GM23338 (cell line): ENCODE measurements at regions not wholly inside any gene's neighbourhood (a gene's known extent, or its start where the extent isn't known, plus 50 kb on each side); places are given as distances from the start of the nearest gene placed in this dataset.

Experiments used
- ATAC-seq: fragments of 200-7000 bp; cut with Tn5 transposase; 3 replicates; pipeline ENCODE4 v1.9.1; 2020
- DNase-seq: peaks from one replicate; pipeline ENCODE4 v3.0.0-alpha.2; 2015; ENCODE audit warnings: low spot score
- H2AFZ ChIP-seq: fragments of 200-600 bp; sonication (generic); 2 replicates; pipeline ENCODE4 v1.8.0; 2016; ENCODE audit warnings: antibody characterized with exemption, mild to moderate bottlenecking, moderate library complexity
- H3F3A ChIP-seq: fragments of 200-600 bp; sonication (generic); replicated peaks from 2 replicates; pipeline ENCODE4 v1.8.0; 2017; ENCODE audit warnings: antibody characterized with exemption, mixed run types, low read depth
- H3K27ac ChIP-seq: fragments of 200-600 bp; sonication (generic); 2 replicates; pipeline ENCODE4 v1.6.1; 2016; ENCODE audit warnings: low read depth
- H3K27me3 ChIP-seq: fragments of 200-600 bp; sonication (generic); 2 replicates; pipeline ENCODE4 v1.8.0; 2016; ENCODE audit warnings: mild to moderate bottlenecking, mixed run types, moderate library complexity; ENCODE audit not compliant: insufficient read depth
- H3K36me3 ChIP-seq: fragments of 200-600 bp; sonication (generic); 2 replicates; pipeline ENCODE4 v1.8.0; 2016; ENCODE audit warnings: mild to moderate bottlenecking; ENCODE audit not compliant: insufficient read depth
- H3K4me1 ChIP-seq: fragments of 200-600 bp; sonication (generic); 2 replicates; pipeline ENCODE4 v1.8.0; 2016; ENCODE audit warnings: mild to moderate bottlenecking, moderate library complexity; ENCODE audit not compliant: insufficient read depth
- H3K4me2 ChIP-seq: fragments of 200-600 bp; sonication (generic); 2 replicates; pipeline ENCODE4 v1.7.1; 2017; ENCODE audit warnings: mixed run types
- H3K4me3 ChIP-seq: fragments of 200-600 bp; sonication (generic); 2 replicates; pipeline ENCODE4 v1.6.1; 2016; ENCODE audit warnings: mixed run types
- H3K79me2 ChIP-seq: fragments of 200-600 bp; sonication (generic); replicated peaks from 2 replicates; pipeline ENCODE4 v1.8.0; 2017; ENCODE audit warnings: mild to moderate bottlenecking; ENCODE audit not compliant: insufficient read depth
- H3K9me2 ChIP-seq: fragments of 200-600 bp; sonication (generic); 2 replicates; pipeline ENCODE4 v1.8.0; 2017; ENCODE audit not compliant: insufficient read depth
- H4K20me1 ChIP-seq: fragments of 200-600 bp; sonication (generic); replicated peaks from 2 replicates; pipeline ENCODE4 v1.8.0; 2017; ENCODE audit warnings: mild to moderate bottlenecking; ENCODE audit not compliant: insufficient read depth
- H3K27ac Mint-ChIP-seq: 2 replicates; pipeline ENCODE4 v1.8.0; 2020; ENCODE audit warnings: inconsistent platforms, mild to moderate bottlenecking, moderate library complexity, mixed read lengths
- H3K27me3 Mint-ChIP-seq: 3 replicates; pipeline ENCODE4 v1.8.0; 2022; ENCODE audit warnings: low read depth, mild to moderate bottlenecking, moderate library complexity, mixed read lengths, inconsistent platforms; ENCODE audit not compliant: insufficient read depth, poor library complexity
- H3K36me3 Mint-ChIP-seq: 3 replicates; pipeline ENCODE4 v1.8.0; 2021; ENCODE audit warnings: low read depth, mild to moderate bottlenecking, inconsistent platforms, moderate library complexity, mixed read lengths
- H3K4me1 Mint-ChIP-seq: 3 replicates; pipeline ENCODE4 v1.8.0; 2020; ENCODE audit warnings: mild to moderate bottlenecking, inconsistent platforms, mixed read lengths
- H3K4me3 Mint-ChIP-seq: 3 replicates; pipeline ENCODE4 v1.8.0; 2021; ENCODE audit warnings: moderate library complexity, mild to moderate bottlenecking, inconsistent platforms, mixed read lengths
- H3K9me3 Mint-ChIP-seq: 3 replicates; pipeline ENCODE4 v1.8.0; 2020; ENCODE audit warnings: moderate library complexity, mild to moderate bottlenecking, inconsistent platforms, mixed read lengths
- CREB1 ChIP-seq: fragments of 250-450 bp; sonication (Bioruptor Pico); IDR thresholded peaks from 2 replicates; pipeline ENCODE4 v1.5.0; 2020; ENCODE audit warnings: low read depth, mild to moderate bottlenecking, moderate library complexity
- EZH2phosphoT487 ChIP-seq: fragments of 200-600 bp; sonication (generic); IDR thresholded peaks from one replicate; pipeline ENCODE4 v1.8.1; 2018; ENCODE audit warnings: antibody characterized with exemption; ENCODE audit not compliant: unreplicated experiment
- NANOG ChIP-seq: IDR thresholded peaks from 2 replicates; pipeline ENCODE4 v1.6.1; 2016; ENCODE audit warnings: antibody characterized with exemption, borderline replicate concordance
- POLR2AphosphoS5 ChIP-seq: IDR thresholded peaks from 2 replicates; pipeline ENCODE4 v1.6.1; 2016; ENCODE audit warnings: antibody characterized with exemption, low read depth
- ZNF114 ChIP-seq: fragments of 250-450 bp; sonication (Bioruptor Pico); IDR thresholded peaks from 2 replicates; pipeline ENCODE4 v1.5.0; 2020; ENCODE audit warnings: mild to moderate bottlenecking, moderate library complexity
- ZNF331 ChIP-seq: fragments of 250-450 bp; sonication (Bioruptor Pico); IDR thresholded peaks from 2 replicates; pipeline ENCODE4 v1.5.0; 2020; ENCODE audit warnings: low read depth, mild to moderate bottlenecking, moderate library complexity
- TF ChIP-seq, protein P1 (sequence below): IDR thresholded peaks from one replicate; pipeline ENCODE4 v1.6.1; 2018; ENCODE audit warnings: antibody characterized with exemption; ENCODE audit not compliant: unreplicated experiment
- TF ChIP-seq, protein P2 (sequence below): IDR thresholded peaks from 2 replicates; pipeline ENCODE4 v1.6.1; 2016; ENCODE audit warnings: antibody characterized with exemption
- TF ChIP-seq, protein P3 (sequence below): fragments of 250-450 bp; sonication (Bioruptor Pico); IDR thresholded peaks from 2 replicates; pipeline ENCODE4 v1.5.0; 2020; ENCODE audit warnings: mild to moderate bottlenecking, moderate library complexity
- TF ChIP-seq, protein P4 (sequence below), 2 experiments: fragments of 200-600 bp in 1 of 2; sonication (generic) in 1 of 2; conservative IDR thresholded peaks; 2 replicates each; pipeline versions ENCODE4 v1.5.1 to v1.6.1; 2016 to 2017; ENCODE audit warnings: antibody characterized with exemption in 2 of 2, low read depth in 2 of 2, mild to moderate bottlenecking in 2 of 2, moderate library complexity in 1 of 2

DNA sequence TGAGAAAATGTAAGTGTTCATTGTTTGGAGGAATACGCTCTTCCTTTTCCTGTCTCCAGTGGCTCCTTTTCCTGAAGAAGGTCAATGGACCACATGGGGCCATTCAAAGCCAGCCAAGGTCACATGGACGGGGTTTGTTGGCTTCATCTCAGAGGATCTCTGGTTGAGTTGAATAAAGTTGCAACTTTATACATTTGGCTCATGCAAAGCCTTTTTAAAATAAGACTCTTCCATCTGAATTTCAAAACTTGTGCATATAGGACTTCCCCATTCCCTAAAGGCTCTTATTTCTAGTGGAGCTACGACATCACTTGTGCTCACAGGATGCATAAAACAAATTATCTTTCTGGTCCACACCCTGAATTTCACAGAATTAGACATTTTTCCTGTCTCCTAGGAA lies 235.5 kb downstream of the CMPK2 start (continued):
- TF ChIP-seq ZNF114 (CRISPR knock-in tag) (no peak), ZNF331 (CRISPR knock-in tag) (no peak), POLR2AphosphoS5 (no peak)

DNA sequence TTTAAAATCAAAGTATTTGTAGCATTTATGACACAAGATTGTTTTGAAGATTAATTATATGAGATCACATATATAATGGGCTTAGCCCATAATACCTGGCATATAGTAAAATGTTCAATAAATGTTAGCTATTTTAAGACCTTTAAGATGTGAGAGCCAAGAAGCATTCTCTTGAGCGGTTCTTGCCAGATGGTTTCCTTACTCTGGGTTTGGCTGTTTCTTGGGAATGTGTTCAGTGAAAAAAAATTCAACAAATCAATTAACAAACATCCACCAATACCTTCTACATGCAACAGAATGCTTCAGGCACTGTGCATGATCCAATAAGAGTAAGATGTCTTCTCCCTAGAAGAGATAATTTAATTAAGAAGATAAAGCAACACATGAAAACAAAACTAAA lies 230.4 kb downstream of the CMPK2 start:
- peaks cover 5% of the 10 kb centered on the region; the same call in 2 of the 3 replicates for H3K36me3 Mint-ChIP-seq
- TF ChIP-seq NANOG (no peak), EZH2phosphoT487 (no peak), ZNF114 (CRISPR knock-in tag) (no peak), CREB1 (CRISPR knock-in tag) (no peak), ZNF331 (CRISPR knock-in tag) (no peak)
- TF ChIP-seq, protein P1, sequence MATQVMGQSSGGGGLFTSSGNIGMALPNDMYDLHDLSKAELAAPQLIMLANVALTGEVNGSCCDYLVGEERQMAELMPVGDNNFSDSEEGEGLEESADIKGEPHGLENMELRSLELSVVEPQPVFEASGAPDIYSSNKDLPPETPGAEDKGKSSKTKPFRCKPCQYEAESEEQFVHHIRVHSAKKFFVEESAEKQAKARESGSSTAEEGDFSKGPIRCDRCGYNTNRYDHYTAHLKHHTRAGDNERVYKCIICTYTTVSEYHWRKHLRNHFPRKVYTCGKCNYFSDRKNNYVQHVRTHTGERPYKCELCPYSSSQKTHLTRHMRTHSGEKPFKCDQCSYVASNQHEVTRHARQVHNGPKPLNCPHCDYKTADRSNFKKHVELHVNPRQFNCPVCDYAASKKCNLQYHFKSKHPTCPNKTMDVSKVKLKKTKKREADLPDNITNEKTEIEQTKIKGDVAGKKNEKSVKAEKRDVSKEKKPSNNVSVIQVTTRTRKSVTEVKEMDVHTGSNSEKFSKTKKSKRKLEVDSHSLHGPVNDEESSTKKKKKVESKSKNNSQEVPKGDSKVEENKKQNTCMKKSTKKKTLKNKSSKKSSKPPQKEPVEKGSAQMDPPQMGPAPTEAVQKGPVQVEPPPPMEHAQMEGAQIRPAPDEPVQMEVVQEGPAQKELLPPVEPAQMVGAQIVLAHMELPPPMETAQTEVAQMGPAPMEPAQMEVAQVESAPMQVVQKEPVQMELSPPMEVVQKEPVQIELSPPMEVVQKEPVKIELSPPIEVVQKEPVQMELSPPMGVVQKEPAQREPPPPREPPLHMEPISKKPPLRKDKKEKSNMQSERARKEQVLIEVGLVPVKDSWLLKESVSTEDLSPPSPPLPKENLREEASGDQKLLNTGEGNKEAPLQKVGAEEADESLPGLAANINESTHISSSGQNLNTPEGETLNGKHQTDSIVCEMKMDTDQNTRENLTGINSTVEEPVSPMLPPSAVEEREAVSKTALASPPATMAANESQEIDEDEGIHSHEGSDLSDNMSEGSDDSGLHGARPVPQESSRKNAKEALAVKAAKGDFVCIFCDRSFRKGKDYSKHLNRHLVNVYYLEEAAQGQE: no peak
- TF ChIP-seq, protein P2, sequence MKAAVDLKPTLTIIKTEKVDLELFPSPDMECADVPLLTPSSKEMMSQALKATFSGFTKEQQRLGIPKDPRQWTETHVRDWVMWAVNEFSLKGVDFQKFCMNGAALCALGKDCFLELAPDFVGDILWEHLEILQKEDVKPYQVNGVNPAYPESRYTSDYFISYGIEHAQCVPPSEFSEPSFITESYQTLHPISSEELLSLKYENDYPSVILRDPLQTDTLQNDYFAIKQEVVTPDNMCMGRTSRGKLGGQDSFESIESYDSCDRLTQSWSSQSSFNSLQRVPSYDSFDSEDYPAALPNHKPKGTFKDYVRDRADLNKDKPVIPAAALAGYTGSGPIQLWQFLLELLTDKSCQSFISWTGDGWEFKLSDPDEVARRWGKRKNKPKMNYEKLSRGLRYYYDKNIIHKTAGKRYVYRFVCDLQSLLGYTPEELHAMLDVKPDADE: no peak
- TF ChIP-seq, protein P3, sequence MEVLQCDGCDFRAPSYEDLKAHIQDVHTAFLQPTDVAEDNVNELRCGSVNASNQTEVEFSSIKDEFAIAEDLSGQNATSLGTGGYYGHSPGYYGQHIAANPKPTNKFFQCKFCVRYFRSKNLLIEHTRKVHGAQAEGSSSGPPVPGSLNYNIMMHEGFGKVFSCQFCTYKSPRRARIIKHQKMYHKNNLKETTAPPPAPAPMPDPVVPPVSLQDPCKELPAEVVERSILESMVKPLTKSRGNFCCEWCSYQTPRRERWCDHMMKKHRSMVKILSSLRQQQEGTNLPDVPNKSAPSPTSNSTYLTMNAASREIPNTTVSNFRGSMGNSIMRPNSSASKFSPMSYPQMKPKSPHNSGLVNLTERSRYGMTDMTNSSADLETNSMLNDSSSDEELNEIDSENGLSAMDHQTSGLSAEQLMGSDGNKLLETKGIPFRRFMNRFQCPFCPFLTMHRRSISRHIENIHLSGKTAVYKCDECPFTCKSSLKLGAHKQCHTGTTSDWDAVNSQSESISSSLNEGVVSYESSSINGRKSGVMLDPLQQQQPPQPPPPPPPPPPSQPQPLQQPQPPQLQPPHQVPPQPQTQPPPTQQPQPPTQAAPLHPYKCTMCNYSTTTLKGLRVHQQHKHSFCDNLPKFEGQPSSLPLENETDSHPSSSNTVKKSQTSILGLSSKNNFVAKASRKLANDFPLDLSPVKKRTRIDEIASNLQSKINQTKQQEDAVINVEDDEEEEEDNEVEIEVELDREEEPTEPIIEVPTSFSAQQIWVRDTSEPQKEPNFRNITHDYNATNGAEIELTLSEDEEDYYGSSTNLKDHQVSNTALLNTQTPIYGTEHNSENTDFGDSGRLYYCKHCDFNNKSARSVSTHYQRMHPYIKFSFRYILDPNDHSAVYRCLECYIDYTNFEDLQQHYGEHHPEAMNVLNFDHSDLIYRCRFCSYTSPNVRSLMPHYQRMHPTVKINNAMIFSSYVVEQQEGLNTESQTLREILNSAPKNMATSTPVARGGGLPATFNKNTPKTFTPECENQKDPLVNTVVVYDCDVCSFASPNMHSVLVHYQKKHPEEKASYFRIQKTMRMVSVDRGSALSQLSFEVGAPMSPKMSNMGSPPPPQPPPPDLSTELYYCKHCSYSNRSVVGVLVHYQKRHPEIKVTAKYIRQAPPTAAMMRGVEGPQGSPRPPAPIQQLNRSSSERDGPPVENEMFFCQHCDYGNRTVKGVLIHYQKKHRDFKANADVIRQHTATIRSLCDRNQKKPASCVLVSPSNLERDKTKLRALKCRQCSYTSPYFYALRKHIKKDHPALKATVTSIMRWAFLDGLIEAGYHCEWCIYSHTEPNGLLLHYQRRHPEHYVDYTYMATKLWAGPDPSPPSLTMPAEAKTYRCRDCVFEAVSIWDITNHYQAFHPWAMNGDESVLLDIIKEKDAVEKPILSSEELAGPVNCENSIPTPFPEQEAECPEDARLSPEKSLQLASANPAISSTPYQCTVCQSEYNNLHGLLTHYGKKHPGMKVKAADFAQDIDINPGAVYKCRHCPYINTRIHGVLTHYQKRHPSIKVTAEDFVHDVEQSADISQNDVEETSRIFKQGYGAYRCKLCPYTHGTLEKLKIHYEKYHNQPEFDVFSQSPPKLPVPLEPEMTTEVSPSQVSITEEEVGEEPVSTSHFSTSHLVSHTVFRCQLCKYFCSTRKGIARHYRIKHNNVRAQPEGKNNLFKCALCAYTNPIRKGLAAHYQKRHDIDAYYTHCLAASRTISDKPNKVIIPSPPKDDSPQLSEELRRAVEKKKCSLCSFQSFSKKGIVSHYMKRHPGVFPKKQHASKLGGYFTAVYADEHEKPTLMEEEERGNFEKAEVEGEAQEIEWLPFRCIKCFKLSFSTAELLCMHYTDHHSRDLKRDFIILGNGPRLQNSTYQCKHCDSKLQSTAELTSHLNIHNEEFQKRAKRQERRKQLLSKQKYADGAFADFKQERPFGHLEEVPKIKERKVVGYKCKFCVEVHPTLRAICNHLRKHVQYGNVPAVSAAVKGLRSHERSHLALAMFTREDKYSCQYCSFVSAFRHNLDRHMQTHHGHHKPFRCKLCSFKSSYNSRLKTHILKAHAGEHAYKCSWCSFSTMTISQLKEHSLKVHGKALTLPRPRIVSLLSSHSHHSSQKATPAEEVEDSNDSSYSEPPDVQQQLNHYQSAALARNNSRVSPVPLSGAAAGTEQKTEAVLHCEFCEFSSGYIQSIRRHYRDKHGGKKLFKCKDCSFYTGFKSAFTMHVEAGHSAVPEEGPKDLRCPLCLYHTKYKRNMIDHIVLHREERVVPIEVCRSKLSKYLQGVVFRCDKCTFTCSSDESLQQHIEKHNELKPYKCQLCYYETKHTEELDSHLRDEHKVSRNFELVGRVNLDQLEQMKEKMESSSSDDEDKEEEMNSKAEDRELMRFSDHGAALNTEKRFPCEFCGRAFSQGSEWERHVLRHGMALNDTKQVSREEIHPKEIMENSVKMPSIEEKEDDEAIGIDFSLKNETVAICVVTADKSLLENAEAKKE: no peak
- TF ChIP-seq, protein P4, sequence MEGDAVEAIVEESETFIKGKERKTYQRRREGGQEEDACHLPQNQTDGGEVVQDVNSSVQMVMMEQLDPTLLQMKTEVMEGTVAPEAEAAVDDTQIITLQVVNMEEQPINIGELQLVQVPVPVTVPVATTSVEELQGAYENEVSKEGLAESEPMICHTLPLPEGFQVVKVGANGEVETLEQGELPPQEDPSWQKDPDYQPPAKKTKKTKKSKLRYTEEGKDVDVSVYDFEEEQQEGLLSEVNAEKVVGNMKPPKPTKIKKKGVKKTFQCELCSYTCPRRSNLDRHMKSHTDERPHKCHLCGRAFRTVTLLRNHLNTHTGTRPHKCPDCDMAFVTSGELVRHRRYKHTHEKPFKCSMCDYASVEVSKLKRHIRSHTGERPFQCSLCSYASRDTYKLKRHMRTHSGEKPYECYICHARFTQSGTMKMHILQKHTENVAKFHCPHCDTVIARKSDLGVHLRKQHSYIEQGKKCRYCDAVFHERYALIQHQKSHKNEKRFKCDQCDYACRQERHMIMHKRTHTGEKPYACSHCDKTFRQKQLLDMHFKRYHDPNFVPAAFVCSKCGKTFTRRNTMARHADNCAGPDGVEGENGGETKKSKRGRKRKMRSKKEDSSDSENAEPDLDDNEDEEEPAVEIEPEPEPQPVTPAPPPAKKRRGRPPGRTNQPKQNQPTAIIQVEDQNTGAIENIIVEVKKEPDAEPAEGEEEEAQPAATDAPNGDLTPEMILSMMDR (conservative IDR thresholded peaks at IDR 0.05; ENCODE audit: low read depth in 2 of 2): no peak

More for the DNA sequence above, 230.4 kb downstream of the CMPK2 start:
- Histone ChIP-seq H3K79me2 (no peaks in the 10 kb centered on the region), H3K4me3 (no peak overlapping the region), H3K4me2 (no peak overlapping the region), H4K20me1 (no peaks in the 10 kb centered on the region), H3K4me1 (peaks cover 17% of the 10 kb centered on the region), H3F3A (no peaks in the 10 kb centered on the region), H2AFZ (no peak overlapping the region), H3K9me2 (peaks cover 20% of the 10 kb centered on the region), H3K27ac (no peak overlapping the region), H3K27me3 (no peaks in the 10 kb centered on the region), H3K36me3 (no peaks in the 10 kb centered on the region)
- H3K27me3 Mint-ChIP-seq: peaks cover 2% of the 10 kb centered on the region
- ATAC-seq (no peak), DNase-seq (no peak)
- H3K4me1 Mint-ChIP-seq: peaks cover 15% of the 10 kb centered on the region
- H3K27ac Mint-ChIP-seq: no peak overlapping the region
- H3K9me3 Mint-ChIP-seq: peaks cover 40% of the 10 kb centered on the region
- H3K4me3 Mint-ChIP-seq: no peak overlapping the region
